Panc1 (cell line): ENCODE measurements at regions not wholly inside any gene's neighbourhood (a gene's known extent, or its start where the extent isn't known, plus 50 kb on each side); places are given as distances from the start of the nearest gene placed in this dataset.

ENCODE experiments used
- ATAC-seq: fragments of 200-7000 bp; cut with Tn5 transposase; 2 replicates; pipeline ENCODE4 v1.9.1; 2020; ENCODE audit warnings: mild to moderate bottlenecking, moderate library complexity
- BruUV-seq: library from RNA; stranded (reverse); fragments of 400-500 nt; replicated peaks from 2 replicates; lab custom pipeline; 2021; lab: Mats Ljungman, UMichigan
- CTCF ChIA-PET: fragments of 300-600 bp; sonication (Branson Sonifier 250); formaldehyde crosslinking; loops from one replicate; lab custom pipeline; 2022; ENCODE audit warnings: antibody characterized with exemption; lab: Charles Lee
- POLR2A ChIA-PET: fragments of 300-600 bp; sonication (Branson Sonifier 250); formaldehyde crosslinking; loops from one replicate; lab custom pipeline; 2022; ENCODE audit warnings: antibody characterized with exemption; lab: Charles Lee
- DNase-seq: peaks from one replicate; pipeline ENCODE4 v3.0.0-alpha.2; 2010; ENCODE audit warnings: low read depth, low spot score
- H3K27ac ChIP-seq: 2 replicates; pipeline ENCODE4 v1.5.1; 2011; ENCODE audit warnings: mild to moderate bottlenecking, low read length, inconsistent platforms
- H3K27me3 ChIP-seq: fragments of 200-500 bp; sonication (Bioruptor generic); 2 replicates; pipeline ENCODE4 v1.6.0; 2014; ENCODE audit warnings: low read length, inconsistent platforms; ENCODE audit not compliant: control insufficient read depth, insufficient read depth
- H3K36me3 ChIP-seq: fragments of 200-500 bp; sonication (Bioruptor generic); 2 replicates; pipeline ENCODE4 v1.5.1; 2014; ENCODE audit warnings: inconsistent platforms, mild to moderate bottlenecking, low read length, moderate library complexity; ENCODE audit not compliant: control insufficient read depth, insufficient read depth
- H3K4me1 ChIP-seq: 2 replicates; pipeline ENCODE4 v1.5.1; 2011; ENCODE audit warnings: inconsistent platforms, mild to moderate bottlenecking, low read length, moderate library complexity; ENCODE audit not compliant: control insufficient read depth, insufficient read depth
- H3K4me3 ChIP-seq, 2 experiments: 2 replicates each; pipeline ENCODE4 v1.5.1; 2011 to 2012; ENCODE audit warnings: low read depth in 2 of 2, low read length in 2 of 2, mild to moderate bottlenecking in 2 of 2, inconsistent platforms in 1 of 2, moderate library complexity in 1 of 2
- H3K9me3 ChIP-seq: fragments of 200-500 bp; sonication (Bioruptor generic); 2 replicates; pipeline ENCODE4 v1.5.1; 2014; ENCODE audit warnings: low read depth, mild to moderate bottlenecking, inconsistent platforms, low read length, moderate library complexity; ENCODE audit not compliant: control insufficient read depth, insufficient read depth
- POLR2AphosphoS5 ChIP-seq: IDR thresholded peaks from 2 replicates; pipeline ENCODE4 v1.6.1; 2012; ENCODE audit warnings: mild to moderate bottlenecking, low read depth, low read length, moderate library complexity
- REST ChIP-seq, 2 experiments: IDR thresholded peaks; 2 replicates each; pipeline ENCODE4 v1.6.1; 2011 to 2012; ENCODE audit warnings: low read depth in 2 of 2, control low read depth in 1 of 2, low read length in 1 of 2, mild to moderate bottlenecking in 1 of 2, moderate library complexity in 1 of 2; ENCODE audit not compliant: insufficient read depth in 1 of 2
- SIN3A ChIP-seq: IDR thresholded peaks from 2 replicates; pipeline ENCODE4 v1.6.1; 2012; ENCODE audit warnings: low read depth, mild to moderate bottlenecking, low read length, moderate library complexity, borderline replicate concordance; ENCODE audit not compliant: insufficient read depth
- TCF7L2 ChIP-seq: IDR thresholded peaks from 2 replicates; pipeline ENCODE4 v1.6.1; 2011; ENCODE audit warnings: mild to moderate bottlenecking, low read depth, low read length, inconsistent platforms
- in situ Hi-C: cut with HindIII; loops from 2 replicates; pipeline ENCODE4 v1.10.0; 2016; ENCODE audit warnings: low sequenced_read_pairs, low pct_unique_long_range_greater_than_20kb
- intact Hi-C: fragments of 100-400 bp; cut with micrococcal nuclease; formaldehyde crosslinking; loops from one replicate; pipeline ENCODE4 v1.10.0; 2022; ENCODE audit not compliant: unreplicated experiment
- TF ChIP-seq, protein P1 (sequence below): fragments of 450-650 bp; IDR thresholded peaks from 2 replicates; pipeline ENCODE4 v1.5.1; 2017; ENCODE audit warnings: mild to moderate bottlenecking

DNA sequence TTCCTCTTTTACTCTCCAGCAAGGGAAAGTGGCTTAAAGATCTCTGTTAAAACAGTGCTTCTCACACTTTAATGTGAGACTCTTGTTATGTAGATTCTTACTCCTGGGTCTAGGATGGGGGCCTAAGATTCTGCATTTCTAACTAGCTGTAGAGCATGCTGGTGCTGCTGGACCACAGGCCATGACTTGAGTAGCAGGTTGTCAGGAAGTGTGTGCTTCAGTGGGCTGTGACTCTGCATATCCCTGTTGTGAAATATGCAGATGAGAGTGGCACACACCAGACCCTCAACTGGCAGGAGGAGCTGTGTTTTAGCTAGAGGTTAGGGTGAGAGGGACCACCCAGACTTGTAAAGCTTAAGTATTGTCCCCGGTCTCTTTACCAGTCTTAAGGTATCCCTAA, 191.1 kb upstream of the DMRT1 start:
- BruUV-seq: no TSS peak
- in situ Hi-C loops (no loop called here), intact Hi-C loops (no loop called here)
- H3K27me3 ChIP-seq: no peaks in the 10 kb centered on the region
- H3K4me3 ChIP-seq: no peak overlapping the region
- no peak for TF ChIP-seq REST (IDR thresholded peaks at IDR 0.05; ENCODE audit: insufficient read depth in 1 of 2, low read depth in 2 of 2, low read length in 1 of 2)
- TF ChIP-seq TCF7L2: no peak
- TF ChIP-seq POLR2AphosphoS5: no peak
- TF ChIP-seq, protein P1, sequence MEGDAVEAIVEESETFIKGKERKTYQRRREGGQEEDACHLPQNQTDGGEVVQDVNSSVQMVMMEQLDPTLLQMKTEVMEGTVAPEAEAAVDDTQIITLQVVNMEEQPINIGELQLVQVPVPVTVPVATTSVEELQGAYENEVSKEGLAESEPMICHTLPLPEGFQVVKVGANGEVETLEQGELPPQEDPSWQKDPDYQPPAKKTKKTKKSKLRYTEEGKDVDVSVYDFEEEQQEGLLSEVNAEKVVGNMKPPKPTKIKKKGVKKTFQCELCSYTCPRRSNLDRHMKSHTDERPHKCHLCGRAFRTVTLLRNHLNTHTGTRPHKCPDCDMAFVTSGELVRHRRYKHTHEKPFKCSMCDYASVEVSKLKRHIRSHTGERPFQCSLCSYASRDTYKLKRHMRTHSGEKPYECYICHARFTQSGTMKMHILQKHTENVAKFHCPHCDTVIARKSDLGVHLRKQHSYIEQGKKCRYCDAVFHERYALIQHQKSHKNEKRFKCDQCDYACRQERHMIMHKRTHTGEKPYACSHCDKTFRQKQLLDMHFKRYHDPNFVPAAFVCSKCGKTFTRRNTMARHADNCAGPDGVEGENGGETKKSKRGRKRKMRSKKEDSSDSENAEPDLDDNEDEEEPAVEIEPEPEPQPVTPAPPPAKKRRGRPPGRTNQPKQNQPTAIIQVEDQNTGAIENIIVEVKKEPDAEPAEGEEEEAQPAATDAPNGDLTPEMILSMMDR: no peak
- no peak for TF ChIP-seq SIN3A
- H3K4me1 ChIP-seq: no peaks in the 10 kb centered on the region
- H3K27ac ChIP-seq: no peak overlapping the region
- ChIA-PET POLR2A (no interaction called here), CTCF (no interaction called here)
- H3K36me3 ChIP-seq: no peaks in the 10 kb centered on the region
- no peaks in the 10 kb centered on the region for H3K9me3 ChIP-seq
- ATAC-seq: no peak
- DNase-seq: no peak

- in situ Hi-C loops (no loop called here), intact Hi-C loops (no loop called here)
- BruUV-seq: no TSS peak
- no peaks in the 10 kb centered on the region for H3K4me1 ChIP-seq
- DNase-seq: no peak
- CTCF ChIA-PET: no interaction called here
- no peak overlapping the region for H3K27ac ChIP-seq
- H3K27me3 ChIP-seq: no peaks in the 10 kb centered on the region
- no peak for TF ChIP-seq SIN3A
- no peak for TF ChIP-seq TCF7L2
- TF ChIP-seq POLR2AphosphoS5: no peak
- TF ChIP-seq, protein P1: no peak
- TF ChIP-seq REST (IDR thresholded peaks at IDR 0.05; ENCODE audit: insufficient read depth in 1 of 2, low read depth in 2 of 2, low read length in 1 of 2): no peak
- POLR2A ChIA-PET: no interaction called here
- no peaks in the 10 kb centered on the region for H3K9me3 ChIP-seq
- H3K36me3 ChIP-seq: no peaks in the 10 kb centered on the region
- no peak overlapping the region for H3K4me3 ChIP-seq
- ATAC-seq: no peak
These were observed 190.1 kb upstream of the DMRT1 start for GRCh38 chr9:651371-651770.
